MCF 10A (cell line): ENCODE measurements at regions not wholly inside any gene's neighbourhood (a gene's known extent, or its start where the extent isn't known, plus 50 kb on each side); places are given as distances from the start of the nearest gene placed in this dataset.

Source experiments
- BruUV-seq: library from RNA; stranded (reverse); fragments of 400-500 nt; replicated peaks from 2 replicates; lab custom pipeline; 2021; lab: Mats Ljungman, UMichigan
- CTCF ChIA-PET: fragments of 300-600 bp; sonication (Branson Sonifier 250); formaldehyde crosslinking; extraction: SDS; loops from one replicate; lab custom pipeline; 2021; ENCODE audit warnings: antibody characterized with exemption, inconsistent platforms; lab: Yijun Ruan, JAX
- POLR2A ChIA-PET: fragments of 300-600, 350-650 bp; sonication (Branson Sonifier 250); formaldehyde crosslinking; extraction: SDS; loops from one replicate; lab custom pipeline; 2020; ENCODE audit warnings: antibody characterized with exemption, inconsistent platforms; lab: Yijun Ruan, JAX
- DNase-seq: peaks from one replicate; pipeline ENCODE4 v3.0.0-alpha.2; 2018; ENCODE audit not compliant: unreplicated experiment
- H3K27ac Mint-ChIP-seq: one replicate; pipeline ENCODE4 v1.8.0; 2022; ENCODE audit warnings: mild to moderate bottlenecking, low read depth, mixed read lengths; ENCODE audit not compliant: unreplicated experiment
- H3K27me3 Mint-ChIP-seq: one replicate; pipeline ENCODE4 v1.8.0; 2022; ENCODE audit warnings: mixed read lengths; ENCODE audit not compliant: insufficient read depth, unreplicated experiment
- H3K36me3 Mint-ChIP-seq: one replicate; pipeline ENCODE4 v1.8.0; 2022; ENCODE audit warnings: mild to moderate bottlenecking, moderate library complexity, mixed read lengths; ENCODE audit not compliant: insufficient read depth, unreplicated experiment
- H3K4me1 Mint-ChIP-seq: one replicate; pipeline ENCODE4 v1.8.0; 2022; ENCODE audit warnings: mixed read lengths; ENCODE audit not compliant: insufficient read depth, unreplicated experiment
- H3K4me3 Mint-ChIP-seq: one replicate; pipeline ENCODE4 v1.8.0; 2022; ENCODE audit warnings: mild to moderate bottlenecking, moderate library complexity, mixed read lengths; ENCODE audit not compliant: unreplicated experiment
- H3K9me3 Mint-ChIP-seq: one replicate; pipeline ENCODE4 v1.8.0; 2022; ENCODE audit warnings: mixed read lengths; ENCODE audit not compliant: unreplicated experiment
- CTCF ChIP-seq: fragments of 200-600 bp; IDR thresholded peaks from one replicate; pipeline ENCODE4 v1.8.0; 2022; ENCODE audit warnings: antibody characterized with exemption, mild to moderate bottlenecking; ENCODE audit not compliant: unreplicated experiment
- intact Hi-C: fragments of 100-400 bp; cut with micrococcal nuclease; formaldehyde crosslinking; loops from 2 replicates; pipeline ENCODE4 v1.14.1; 2022

- DNase-seq = no peak
- intact Hi-C loops = no loop called here
- H3K27ac Mint-ChIP-seq = no peak overlapping the region
- ChIA-PET POLR2A (no interaction called here), CTCF (no interaction called here)
- no peaks in the 10 kb centered on the region for H3K4me1 Mint-ChIP-seq
- no TSS peak for BruUV-seq
- H3K27me3 Mint-ChIP-seq = no peaks in the 10 kb centered on the region
- H3K9me3 Mint-ChIP-seq = no peaks in the 10 kb centered on the region
- no peak overlapping the region for H3K4me3 Mint-ChIP-seq
- TF ChIP-seq CTCF = no peak
- no peaks in the 10 kb centered on the region for H3K36me3 Mint-ChIP-seq
Measured at GRCh38 chr9:12194731-12195130, 498.5 kb upstream of the TYRP1 start.

- DNase-seq = no peak
- TF ChIP-seq CTCF = no peak
- Mint-ChIP-seq H3K4me3 (no peak overlapping the region), H3K27ac (no peak overlapping the region), H3K27me3 (no peaks in the 10 kb centered on the region), H3K36me3 (no peaks in the 10 kb centered on the region), H3K4me1 (no peaks in the 10 kb centered on the region), H3K9me3 (no peaks in the 10 kb centered on the region)
- ChIA-PET POLR2A (no interaction called here), CTCF (interaction anchor here (0.6 kb wide), 1 partner anchor 1940 kb away, joined by 3 read pairs; no protein-coding TSS in a partner anchor)
- intact Hi-C loops = no loop called here
- BruUV-seq = no TSS peak
Measured at GRCh38 chr9:12195456-12195855, 497.7 kb upstream of the TYRP1 start.

- no peak overlapping the region for H3K4me3 Mint-ChIP-seq
Measured at GRCh38 chr9:12204512-12204911, 488.7 kb upstream of the TYRP1 start.

GRCh38 chr9:12212860-12213259 is 480.3 kb upstream of the TYRP1 start:
- ChIA-PET POLR2A (no interaction called here), CTCF (no interaction called here)
- no peaks in the 10 kb centered on the region for H3K27me3 Mint-ChIP-seq
- no peak overlapping the region for H3K27ac Mint-ChIP-seq
- BruUV-seq = no TSS peak
- H3K4me1 Mint-ChIP-seq = no peaks in the 10 kb centered on the region
- H3K9me3 Mint-ChIP-seq = no peaks in the 10 kb centered on the region
- intact Hi-C loops = no loop called here
- H3K36me3 Mint-ChIP-seq = no peaks in the 10 kb centered on the region
- no peak overlapping the region for H3K4me3 Mint-ChIP-seq
- DNase-seq = no peak
- TF ChIP-seq CTCF = no peak

More at GRCh38 chr9:12204512-12204911, 488.7 kb upstream of the TYRP1 start:
- intact Hi-C loops = no loop called here
- TF ChIP-seq CTCF = no peak
- Mint-ChIP-seq H3K27me3 (no peaks in the 10 kb centered on the region), H3K9me3 (no peaks in the 10 kb centered on the region), H3K36me3 (no peaks in the 10 kb centered on the region), H3K27ac (no peak overlapping the region), H3K4me1 (no peaks in the 10 kb centered on the region)
- ChIA-PET CTCF (interaction anchor here (0.7 kb wide), 1 partner anchor 410 kb away, joined by 3 read pairs; no protein-coding TSS in a partner anchor), POLR2A (no interaction called here)
- no TSS peak for BruUV-seq
- DNase-seq = no peak
